Upper lobe of left lung (tissue), 6 donors: ENCODE measurements at regions not wholly inside any gene's neighbourhood (a gene's known extent, or its start where the extent isn't known, plus 50 kb on each side); places are given as distances from the start of the nearest gene placed in this dataset.

Experiments
- ATAC-seq, 2 donors: fragments of 200-7000 bp; cut with Tn5 transposase; one replicate each; pipeline ENCODE4 v1.9.1; 2022; ENCODE audit warnings: mild to moderate bottlenecking in 2 of 2, moderate library complexity in 2 of 2; ENCODE audit not compliant: low FRiP score in 2 of 2
- DNase-seq, 2 donors: peaks; one replicate each; pipeline ENCODE4 v3.0.0-alpha.2; 2019 to 2020
- H3K27ac ChIP-seq, 4 donors: fragments of 200-600 bp; sonication (generic); one replicate each; pipeline ENCODE4 v1.5.1; 2016 to 2019
- H3K27me3 ChIP-seq, 4 donors: fragments of 200-600 bp; sonication (generic); one replicate each; pipeline ENCODE4 v1.5.1; 2017 to 2019
- H3K36me3 ChIP-seq, 4 donors: fragments of 200-600 bp; sonication (generic); one replicate each; pipeline ENCODE4 v1.5.1; 2016 to 2019
- H3K4me1 ChIP-seq, 4 donors: fragments of 200-600 bp; sonication (generic); one replicate each; pipeline ENCODE4 v1.5.1; 2018 to 2019
- H3K4me3 ChIP-seq, 4 donors: fragments of 200-600 bp; sonication (generic); one replicate each; pipeline ENCODE4 v1.5.1; 2017 to 2019; ENCODE audit warnings: mild to moderate bottlenecking in 2 of 4, moderate library complexity in 1 of 4
- H3K9me3 ChIP-seq, 4 donors: fragments of 200-600 bp; sonication (generic); one replicate each; pipeline ENCODE4 v1.5.1; 2018 to 2019
- EP300 ChIP-seq, 4 donors: sonication (generic); formaldehyde crosslinking; IDR thresholded peaks; one replicate each; pipeline ENCODE4 v1.5.1; 2017; ENCODE audit warnings: antibody characterized with exemption in 4 of 4, control low read depth in 2 of 4
- POLR2A ChIP-seq, 4 donors: fragments of 450-650 bp; IDR thresholded peaks; one replicate each; pipeline ENCODE4 v1.5.1; 2016 to 2017; ENCODE audit warnings: antibody characterized with exemption in 4 of 4, mild to moderate bottlenecking in 2 of 4
- POLR2AphosphoS5 ChIP-seq, 2 donors: sonication (generic); formaldehyde crosslinking; IDR thresholded peaks; one replicate each; pipeline ENCODE4 v1.5.1; 2017; ENCODE audit warnings: antibody characterized with exemption in 2 of 2
- WGBS, 2 donors: methylation state at CpG; one replicate each; pipeline ENCODE4 v1.1.5; 2017 to 2018; 5-methylcytosine and 5-hydroxymethylcytosine counted together
- TF ChIP-seq, protein P1 (sequence below), 6 experiments: fragments of 450-650 bp in 4 of 6; fragments of 200-600 bp in 2 of 6; sonication (generic) in 2 of 6; IDR thresholded peaks; one replicate each; pipeline ENCODE4 v1.5.1; 2016 to 2019; ENCODE audit warnings: antibody characterized with exemption in 6 of 6
- donor health status: DM: no; HTN: no; CAD: no; lungs with moderate emphysema.
- donor health status: DM: no; HTN: yes; CAD: no; lungs with severe emphysema.

DNA sequence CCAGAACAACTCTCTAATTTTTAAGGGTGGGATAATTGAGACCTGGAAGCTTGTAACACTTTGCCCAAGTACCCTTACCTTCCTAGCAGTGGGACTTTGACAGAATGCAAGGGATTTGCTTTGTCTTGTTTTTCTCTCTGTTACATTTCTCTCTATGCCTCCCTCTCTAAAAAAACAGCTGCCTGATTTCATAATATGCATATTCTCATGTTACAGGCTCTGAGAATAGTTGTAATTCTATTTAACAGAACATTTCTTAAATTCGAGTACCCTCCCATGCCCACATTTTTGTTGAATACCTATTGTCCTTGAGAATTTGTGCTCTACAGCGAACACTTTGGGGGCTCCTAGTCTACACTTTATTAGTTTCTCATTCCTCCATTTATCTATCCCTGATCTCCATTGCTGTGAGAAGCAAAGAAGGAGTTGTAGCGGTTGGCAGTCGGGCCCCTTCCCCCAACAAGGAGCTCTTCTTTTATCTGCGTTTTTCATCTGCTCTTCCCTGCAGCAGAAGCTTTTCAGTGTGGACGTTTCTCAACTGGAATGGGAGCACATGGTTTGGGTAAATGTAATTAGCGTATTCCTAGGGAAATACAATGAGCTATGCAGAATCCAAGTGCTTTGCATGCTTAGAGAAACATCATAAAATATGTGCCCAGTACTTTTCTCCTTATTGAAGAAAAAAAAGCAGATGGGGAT is 117.7 kb upstream of the CCDC90B start:
- no peak overlapping the region for H3K27ac ChIP-seq
- WGBS, 2 donors = 60 to 70% methylated on average over 7 of the region's 7 CpGs
- TF ChIP-seq, protein P1, sequence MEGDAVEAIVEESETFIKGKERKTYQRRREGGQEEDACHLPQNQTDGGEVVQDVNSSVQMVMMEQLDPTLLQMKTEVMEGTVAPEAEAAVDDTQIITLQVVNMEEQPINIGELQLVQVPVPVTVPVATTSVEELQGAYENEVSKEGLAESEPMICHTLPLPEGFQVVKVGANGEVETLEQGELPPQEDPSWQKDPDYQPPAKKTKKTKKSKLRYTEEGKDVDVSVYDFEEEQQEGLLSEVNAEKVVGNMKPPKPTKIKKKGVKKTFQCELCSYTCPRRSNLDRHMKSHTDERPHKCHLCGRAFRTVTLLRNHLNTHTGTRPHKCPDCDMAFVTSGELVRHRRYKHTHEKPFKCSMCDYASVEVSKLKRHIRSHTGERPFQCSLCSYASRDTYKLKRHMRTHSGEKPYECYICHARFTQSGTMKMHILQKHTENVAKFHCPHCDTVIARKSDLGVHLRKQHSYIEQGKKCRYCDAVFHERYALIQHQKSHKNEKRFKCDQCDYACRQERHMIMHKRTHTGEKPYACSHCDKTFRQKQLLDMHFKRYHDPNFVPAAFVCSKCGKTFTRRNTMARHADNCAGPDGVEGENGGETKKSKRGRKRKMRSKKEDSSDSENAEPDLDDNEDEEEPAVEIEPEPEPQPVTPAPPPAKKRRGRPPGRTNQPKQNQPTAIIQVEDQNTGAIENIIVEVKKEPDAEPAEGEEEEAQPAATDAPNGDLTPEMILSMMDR (IDR thresholded peaks at IDR 0.05) = no peak
- TF ChIP-seq POLR2A (IDR thresholded peaks at IDR 0.05) = no peak
- TF ChIP-seq POLR2AphosphoS5 (IDR thresholded peaks at IDR 0.05) = no peak
- TF ChIP-seq EP300 (IDR thresholded peaks at IDR 0.05) = no peak
- H3K4me1 ChIP-seq = no peaks in the 10 kb centered on the region
- no peak for ATAC-seq
- H3K27me3 ChIP-seq = no peaks in the 10 kb centered on the region
- DNase-seq = no peak
- no peak overlapping the region for H3K4me3 ChIP-seq
- H3K36me3 ChIP-seq = no peaks in the 10 kb centered on the region
- H3K9me3 ChIP-seq = no peaks in the 10 kb centered on the region

DNA sequence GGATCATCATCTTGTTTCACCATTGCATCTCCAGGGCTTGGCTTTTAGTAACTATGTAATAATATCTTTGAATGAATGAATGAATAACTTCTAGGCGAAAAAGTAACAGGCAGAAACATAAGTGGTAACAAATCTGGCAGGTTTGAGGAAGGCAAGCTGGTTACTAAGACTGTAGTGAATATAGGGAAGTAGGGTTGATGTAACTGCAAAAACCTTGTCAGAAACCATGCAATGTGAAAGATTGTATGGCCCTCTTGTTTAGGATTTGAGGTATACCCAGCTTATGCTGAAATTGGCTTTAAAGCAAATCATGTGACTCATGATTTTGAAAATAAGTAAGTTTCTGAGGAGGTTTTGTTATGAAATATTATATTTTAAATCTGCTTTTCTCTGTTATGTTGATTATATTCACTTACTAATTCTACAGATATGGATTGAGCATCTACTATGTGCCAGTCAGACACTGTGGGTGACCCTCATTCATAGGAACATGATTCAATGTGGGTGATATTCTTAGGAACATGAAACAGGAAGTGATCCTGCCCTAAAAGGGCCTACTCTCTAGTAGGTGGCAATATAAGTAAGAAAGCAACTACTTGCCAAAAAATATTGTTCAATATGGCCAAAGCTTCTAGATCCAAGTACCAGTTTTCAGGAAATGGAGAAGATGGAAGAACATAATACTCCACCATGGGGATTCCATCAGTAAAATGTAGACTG is 115.5 kb upstream of the CCDC90B start:
- 83% methylated on average over 1 of the region's 1 CpG for WGBS, 2 donors
- no peak overlapping the region for H3K27ac ChIP-seq
- H3K4me1 ChIP-seq = no peaks in the 10 kb centered on the region
- H3K27me3 ChIP-seq = no peaks in the 10 kb centered on the region
- no peaks in the 10 kb centered on the region for H3K9me3 ChIP-seq
- ATAC-seq (no peak), DNase-seq (no peak)
- TF ChIP-seq POLR2AphosphoS5 (IDR thresholded peaks at IDR 0.05) = no peak
- no peak for TF ChIP-seq EP300 (IDR thresholded peaks at IDR 0.05)
- TF ChIP-seq, protein P1 (IDR thresholded peaks at IDR 0.05) = no peak
- TF ChIP-seq POLR2A (IDR thresholded peaks at IDR 0.05) = no peak
- no peak overlapping the region for H3K4me3 ChIP-seq
- H3K36me3 ChIP-seq = no peaks in the 10 kb centered on the region

DNA sequence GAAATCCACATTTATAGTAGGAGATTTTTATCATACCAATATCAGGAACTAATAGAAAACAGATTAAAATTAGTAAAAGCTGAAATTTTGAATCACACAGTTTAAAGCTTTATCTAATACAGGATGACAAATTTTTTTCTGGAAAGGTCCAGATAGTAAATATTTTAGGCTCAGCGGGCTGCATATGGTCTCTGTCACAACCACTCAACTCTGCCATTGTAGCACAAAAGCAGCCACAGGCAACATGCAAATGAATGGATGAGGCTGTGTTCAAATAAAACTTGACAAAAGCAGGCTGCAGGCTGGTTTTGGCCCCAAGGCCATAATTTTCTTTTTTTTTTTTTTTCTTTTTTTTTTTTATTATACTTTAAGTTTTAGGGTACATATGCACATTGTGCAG is 108.2 kb upstream of the CCDC90B start:
- TF ChIP-seq EP300 (IDR thresholded peaks at IDR 0.05) = no peak
- TF ChIP-seq POLR2AphosphoS5 (IDR thresholded peaks at IDR 0.05) = no peak
- TF ChIP-seq, protein P1 (IDR thresholded peaks at IDR 0.05) = no peak
- TF ChIP-seq POLR2A (IDR thresholded peaks at IDR 0.05) = no peak
- WGBS, 2 donors = 82 to 93% methylated on average over 1 of the region's 1 CpG
- H3K27ac ChIP-seq = no peak overlapping the region
- H3K27me3 ChIP-seq = no peaks in the 10 kb centered on the region
- DNase-seq (no peak), ATAC-seq (no peak)
- no peak overlapping the region for H3K4me3 ChIP-seq
- H3K9me3 ChIP-seq = no peaks in the 10 kb centered on the region
- no peaks in the 10 kb centered on the region for H3K4me1 ChIP-seq
- H3K36me3 ChIP-seq = no peaks in the 10 kb centered on the region

DNA sequence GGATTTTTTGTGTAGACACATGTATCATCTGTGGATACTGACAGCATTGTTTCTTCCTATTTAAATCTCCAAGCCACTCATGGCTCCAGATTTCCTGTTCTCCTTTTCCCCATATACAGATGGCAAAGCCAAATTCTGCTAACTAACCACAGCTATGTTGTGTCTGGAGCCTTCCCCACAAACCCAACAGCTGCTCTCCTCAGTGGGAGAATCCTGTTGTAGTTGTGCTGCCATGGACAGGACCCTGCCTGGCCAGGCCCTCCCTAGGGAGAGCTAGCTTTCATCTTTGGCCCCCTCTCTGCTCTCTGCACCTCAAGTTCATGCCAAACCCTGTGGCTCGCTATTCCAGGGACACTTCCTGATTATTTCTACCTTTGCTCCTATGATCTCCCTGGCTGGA is 106.4 kb upstream of the CCDC90B start:
- peaks cover 0 to 1% (median under 1%) of the 10 kb centered on the region in 4 donors for H3K9me3 ChIP-seq
- no peak overlapping the region for H3K4me3 ChIP-seq
- H3K27me3 ChIP-seq = no peaks in the 10 kb centered on the region
- DNase-seq (no peak), ATAC-seq (no peak)
- no peaks in the 10 kb centered on the region for H3K36me3 ChIP-seq
- 65 to 89% methylated on average over 1 of the region's 1 CpG for WGBS, 2 donors
- no peaks in the 10 kb centered on the region for H3K4me1 ChIP-seq
- no peak for TF ChIP-seq EP300 (IDR thresholded peaks at IDR 0.05)
- TF ChIP-seq, protein P1 (IDR thresholded peaks at IDR 0.05) = no peak
- TF ChIP-seq POLR2A (IDR thresholded peaks at IDR 0.05) = no peak
- no peak for TF ChIP-seq POLR2AphosphoS5 (IDR thresholded peaks at IDR 0.05)
- no peak overlapping the region for H3K27ac ChIP-seq
